Body of pancreas (tissue), 4 donors: ENCODE measurements at regions not wholly inside any gene's neighbourhood (a gene's known extent, or its start where the extent isn't known, plus 50 kb on each side); places are given as distances from the start of the nearest gene placed in this dataset.

Experiments used
- ATAC-seq: fragments of 150-250 bp; one replicate; pipeline ENCODE4 v1.9.1; 2016
- DNase-seq, 4 donors: peaks; one replicate each; pipeline ENCODE4 v3.0.0-alpha.2; 2019
- H3K27ac ChIP-seq, 4 donors: fragments of 200-600 bp; sonication (generic); 1 replicate in 3 of 4; 2 replicates in 1 of 4; pipeline versions ENCODE4 v1.5.1 to v1.6.1; 2016 to 2019; ENCODE audit warnings: mild to moderate bottlenecking in 1 of 4, mixed read lengths in 1 of 4, moderate library complexity in 1 of 4
- H3K27me3 ChIP-seq, 2 donors: fragments of 200-600 bp; sonication (generic); one replicate each; pipeline ENCODE4 v1.6.0; 2016; ENCODE audit warnings: mild to moderate bottlenecking in 1 of 2
- H3K36me3 ChIP-seq, 2 donors: fragments of 200-600 bp; sonication (generic); replicated peaks in 1 of 2; 2 replicates each; pipeline ENCODE4 v1.5.1; 2016; ENCODE audit warnings: low read depth in 2 of 2; ENCODE audit not compliant: insufficient read depth in 1 of 2
- H3K4me1 ChIP-seq: fragments of 200-600 bp; sonication (generic); one replicate; pipeline ENCODE4 v1.6.0; 2016
- H3K4me3 ChIP-seq, 2 donors: fragments of 200-600 bp; sonication (generic); 1 replicate in 1 of 2; 2 replicates in 1 of 2; pipeline ENCODE4 v1.5.1; 2016 to 2019
- H3K9me3 ChIP-seq, 3 donors: fragments of 200-600 bp; sonication (generic); 1 replicate in 2 of 3; 2 replicates in 1 of 3; pipeline ENCODE4 v1.5.1; 2016
- POLR2A ChIP-seq, 3 donors: fragments of 450-650 bp; IDR thresholded peaks; one replicate each; pipeline ENCODE4 v1.6.1; 2016; ENCODE audit warnings: antibody characterized with exemption in 3 of 3, mild to moderate bottlenecking in 2 of 3
- WGBS, 2 donors: methylation state at CpG; one replicate each; pipeline ENCODE4 v1.1.5; 2017; 5-methylcytosine and 5-hydroxymethylcytosine counted together
- intact Hi-C: fragments of 100-400 bp; cut with DNase I; formaldehyde crosslinking; loops from one replicate; pipeline ENCODE4 v1.15.1; 2023
- TF ChIP-seq, protein P1 (sequence below), 7 experiments: fragments of 450-650 bp in 4 of 7; fragments of 200-600 bp in 3 of 7; sonication (generic) in 3 of 7; IDR thresholded peaks; one replicate each; pipeline ENCODE4 v1.5.1; 2016 to 2019; ENCODE audit warnings: antibody characterized with exemption in 7 of 7

DNA sequence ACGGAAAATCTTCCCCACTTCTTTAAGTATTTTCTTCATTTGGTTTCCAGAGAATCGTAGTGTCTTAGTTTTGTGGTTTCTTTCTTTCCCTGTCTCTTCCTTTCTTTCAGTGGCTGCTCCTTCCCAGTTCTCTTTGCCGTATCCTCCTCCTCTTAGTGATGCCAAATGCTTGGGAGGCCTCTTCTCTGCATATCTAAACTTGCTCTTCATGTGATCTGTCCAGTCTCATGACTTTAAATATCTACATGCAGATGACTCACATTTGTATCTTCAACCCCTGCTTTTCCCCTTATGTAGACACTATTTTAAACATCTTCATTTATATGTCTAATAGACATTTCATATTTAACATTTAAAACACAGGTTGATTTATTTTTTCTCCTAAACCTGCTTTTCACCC, 149.2 kb downstream of the PTCSC3 start:
- TF ChIP-seq, protein P1, sequence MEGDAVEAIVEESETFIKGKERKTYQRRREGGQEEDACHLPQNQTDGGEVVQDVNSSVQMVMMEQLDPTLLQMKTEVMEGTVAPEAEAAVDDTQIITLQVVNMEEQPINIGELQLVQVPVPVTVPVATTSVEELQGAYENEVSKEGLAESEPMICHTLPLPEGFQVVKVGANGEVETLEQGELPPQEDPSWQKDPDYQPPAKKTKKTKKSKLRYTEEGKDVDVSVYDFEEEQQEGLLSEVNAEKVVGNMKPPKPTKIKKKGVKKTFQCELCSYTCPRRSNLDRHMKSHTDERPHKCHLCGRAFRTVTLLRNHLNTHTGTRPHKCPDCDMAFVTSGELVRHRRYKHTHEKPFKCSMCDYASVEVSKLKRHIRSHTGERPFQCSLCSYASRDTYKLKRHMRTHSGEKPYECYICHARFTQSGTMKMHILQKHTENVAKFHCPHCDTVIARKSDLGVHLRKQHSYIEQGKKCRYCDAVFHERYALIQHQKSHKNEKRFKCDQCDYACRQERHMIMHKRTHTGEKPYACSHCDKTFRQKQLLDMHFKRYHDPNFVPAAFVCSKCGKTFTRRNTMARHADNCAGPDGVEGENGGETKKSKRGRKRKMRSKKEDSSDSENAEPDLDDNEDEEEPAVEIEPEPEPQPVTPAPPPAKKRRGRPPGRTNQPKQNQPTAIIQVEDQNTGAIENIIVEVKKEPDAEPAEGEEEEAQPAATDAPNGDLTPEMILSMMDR (IDR thresholded peaks at IDR 0.05) = no peak
- no peak for TF ChIP-seq POLR2A (IDR thresholded peaks at IDR 0.05)
- Histone ChIP-seq H3K36me3 (no peaks in the 10 kb centered on the region), H3K27ac (no peak overlapping the region), H3K9me3 (no peaks in the 10 kb centered on the region), H3K27me3 (no peaks in the 10 kb centered on the region), H3K4me1 (no peaks in the 10 kb centered on the region), H3K4me3 (no peak overlapping the region)
- ATAC-seq = no peak
- intact Hi-C loops = no loop called here
- DNase-seq = no peak
- WGBS, 2 donors = 55 to 77% methylated on average over 3 of the region's 3 CpGs

DNA sequence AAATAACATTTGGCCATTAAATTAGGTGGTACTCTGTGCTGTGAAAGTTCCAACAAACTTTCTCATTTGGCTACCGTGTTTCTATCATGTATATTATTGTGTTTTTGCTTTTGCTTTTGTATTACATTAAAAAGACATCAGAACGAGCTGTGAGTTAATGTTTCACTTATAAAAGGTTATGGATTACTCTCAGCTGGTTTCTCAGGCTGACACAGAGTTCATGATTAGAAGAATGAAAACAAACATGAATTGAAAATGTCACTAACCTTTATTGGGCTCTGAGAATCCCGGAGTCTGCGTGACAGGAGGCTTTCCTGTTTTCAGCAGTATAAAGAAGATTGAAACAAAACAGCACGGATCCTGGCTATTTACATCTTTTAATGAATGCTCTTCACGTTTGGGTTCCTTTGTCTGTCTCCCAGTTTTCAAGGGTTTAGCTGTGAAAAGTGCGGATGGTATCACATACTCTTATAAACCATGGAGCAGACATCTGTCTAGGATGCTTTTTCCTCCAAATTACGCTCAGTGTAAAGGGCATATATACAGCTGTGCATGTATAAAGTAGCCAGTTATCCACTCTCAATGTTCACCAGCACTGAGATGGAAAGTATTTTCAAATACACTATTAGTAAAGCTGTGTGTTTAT, 153.6 kb downstream of the PTCSC3 start:
- intact Hi-C loops = no loop called here
- no peaks in the 10 kb centered on the region for H3K36me3 ChIP-seq
- ATAC-seq = no peak
- H3K27ac ChIP-seq = no peak overlapping the region
- WGBS, 2 donors = 20 to 23% methylated on average over 8 of the region's 8 CpGs
- DNase-seq = no peak
- H3K4me3 ChIP-seq = no peak overlapping the region
- no peaks in the 10 kb centered on the region for H3K9me3 ChIP-seq
- no peak for TF ChIP-seq POLR2A (IDR thresholded peaks at IDR 0.05)
- TF ChIP-seq, protein P1 (IDR thresholded peaks at IDR 0.05) = no peak
- H3K27me3 ChIP-seq = no peaks in the 10 kb centered on the region
- no peaks in the 10 kb centered on the region for H3K4me1 ChIP-seq

DNA sequence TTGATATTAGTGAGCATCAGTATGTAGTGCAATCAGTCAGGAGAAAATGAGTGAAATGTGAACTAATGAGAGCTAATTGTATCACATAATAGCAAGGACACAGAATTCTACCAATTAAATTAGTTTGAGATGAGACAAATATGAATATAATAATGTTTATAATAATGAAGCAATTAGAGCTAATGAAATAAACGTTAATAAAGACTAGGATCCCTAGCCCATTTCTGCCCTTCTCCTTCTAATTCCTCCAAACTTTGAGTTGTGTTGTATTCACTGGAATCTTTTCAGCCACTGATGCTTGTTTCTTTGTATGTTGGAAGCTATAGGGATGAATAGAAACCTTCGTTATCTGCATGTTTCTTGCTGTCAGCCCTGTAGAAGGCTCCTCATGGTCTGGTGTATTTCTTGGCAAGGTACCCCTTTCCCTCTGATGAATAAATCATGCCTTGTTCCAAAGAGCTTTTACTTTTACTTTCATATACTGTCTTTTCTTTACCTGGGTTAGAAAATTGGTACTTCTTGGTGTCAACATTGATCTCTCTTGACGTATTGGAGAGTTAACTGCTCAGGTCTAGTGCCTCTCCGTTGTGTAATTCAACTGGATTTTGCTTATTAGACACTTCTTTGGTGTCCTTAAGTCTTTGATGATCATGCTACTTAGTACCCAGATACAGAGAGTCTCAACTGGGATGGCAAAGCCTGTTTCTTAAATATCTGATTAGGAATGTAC, 154.8 kb downstream of the PTCSC3 start:
- no peak for DNase-seq
- Histone ChIP-seq H3K4me3 (no peak overlapping the region), H3K9me3 (no peaks in the 10 kb centered on the region), H3K4me1 (no peaks in the 10 kb centered on the region), H3K27me3 (no peaks in the 10 kb centered on the region), H3K27ac (no peak overlapping the region), H3K36me3 (no peaks in the 10 kb centered on the region)
- no peak for ATAC-seq
- intact Hi-C loops = no loop called here
- WGBS, 2 donors = 50 to 55% methylated on average over 4 of the region's 4 CpGs
- TF ChIP-seq POLR2A (IDR thresholded peaks at IDR 0.05) = no peak
- TF ChIP-seq, protein P1 (IDR thresholded peaks at IDR 0.05) = no peak

DNA sequence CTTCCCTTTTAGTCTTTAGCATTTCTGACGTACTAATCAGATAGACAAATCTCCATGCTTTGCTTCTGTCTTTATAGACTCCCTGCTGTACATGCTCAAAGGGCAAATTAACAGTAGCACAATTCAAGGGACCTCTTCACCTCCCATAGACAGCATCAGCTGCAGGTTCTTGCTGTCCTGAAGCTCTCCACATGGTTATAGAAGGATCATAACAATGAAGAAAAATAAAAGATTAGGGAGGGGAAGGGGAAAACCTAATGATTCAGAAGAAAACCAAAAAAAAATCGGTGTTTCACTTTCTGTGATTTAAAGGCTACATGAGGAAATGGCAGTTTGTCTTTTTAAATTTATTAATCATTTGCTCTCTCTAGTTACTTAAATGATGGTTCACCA, 155.5 kb downstream of the PTCSC3 start:
- WGBS, 2 donors = 50 to 58% methylated on average over 2 of the region's 2 CpGs
- TF ChIP-seq, protein P1 (IDR thresholded peaks at IDR 0.05) = no peak
- TF ChIP-seq POLR2A (IDR thresholded peaks at IDR 0.05) = no peak

More for the DNA sequence above, 155.5 kb downstream of the PTCSC3 start:
- Histone ChIP-seq H3K27ac (no peak overlapping the region), H3K4me1 (no peaks in the 10 kb centered on the region), H3K27me3 (no peaks in the 10 kb centered on the region), H3K9me3 (no peaks in the 10 kb centered on the region), H3K36me3 (no peaks in the 10 kb centered on the region), H3K4me3 (no peak overlapping the region)
- intact Hi-C loops = no loop called here
- ATAC-seq (no peak), DNase-seq (no peak)
